GM23248 (cell line): ENCODE measurements at regions not wholly inside any gene's neighbourhood (a gene's known extent, or its start where the extent isn't known, plus 50 kb on each side); places are given as distances from the start of the nearest gene placed in this dataset.

Experiments used
- EZH2 ChIP-seq: fragments of 200-600 bp; sonication (generic); IDR thresholded peaks from 2 replicates; pipeline ENCODE4 v1.6.1; 2018; ENCODE audit warnings: antibody characterized with exemption, mild to moderate bottlenecking; ENCODE audit not compliant: insufficient read depth, poor library complexity, severe bottlenecking
- EZH2phosphoT487 ChIP-seq: fragments of 200-600 bp; sonication (generic); IDR thresholded peaks from 2 replicates; pipeline ENCODE4 v1.6.1; 2018; ENCODE audit warnings: antibody characterized with exemption, moderate library complexity, mild to moderate bottlenecking, low read depth; ENCODE audit not compliant: insufficient read depth

- TF ChIP-seq EZH2 = no peak
- no peak for TF ChIP-seq EZH2phosphoT487
These were observed 65.5 kb downstream of the PLK2 start for GRCh38 chr5:58394339-58394738.
